Urothelium cell line (cell line): ENCODE measurements at regions not wholly inside any gene's neighbourhood (a gene's known extent, or its start where the extent isn't known, plus 50 kb on each side); places are given as distances from the start of the nearest gene placed in this dataset.
"Not testable (repeated sequence)": the region's sequence is repeated elsewhere in the genome, so short reads cannot be mapped to it uniquely, and the experiment has no call there.

ENCODE experiments used
- DNase-seq: peaks from one replicate; pipeline ENCODE4 v3.0.0; 2011; ENCODE audit warnings: low spot score, mixed read lengths
- FAIRE-seq: peaks from 2 replicates; lab custom pipeline; 2011; peaks lifted over from hg19 to GRCh38; lab: Jason Lieb, UNC

DNA sequence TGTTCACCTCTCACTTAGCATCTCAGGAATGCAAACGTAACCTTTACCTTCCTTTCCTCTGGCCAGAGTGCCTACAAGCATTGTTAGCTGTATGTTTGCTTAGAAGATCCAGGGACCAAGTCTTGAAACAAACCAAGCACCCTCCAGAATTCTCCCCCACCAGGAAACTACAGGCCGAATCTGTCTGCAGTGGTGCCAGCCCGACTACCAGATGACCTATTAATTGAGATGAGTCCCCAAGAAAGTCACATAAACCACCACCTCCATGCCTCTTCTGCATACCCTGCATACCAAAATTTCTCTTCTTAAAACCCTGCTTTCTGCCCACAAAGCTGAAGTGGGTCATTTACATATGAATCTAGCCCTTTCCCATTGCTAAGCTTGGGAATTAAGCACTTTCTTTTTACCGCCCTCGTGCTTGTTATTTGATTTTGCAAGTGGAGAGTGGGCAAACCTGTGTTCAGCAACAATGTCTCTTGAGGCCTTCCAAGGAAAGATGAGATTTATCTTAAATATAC lies 1239.1 kb downstream of the CDH12 start:
- FAIRE-seq (no peak), DNase-seq (no peak)

DNA sequence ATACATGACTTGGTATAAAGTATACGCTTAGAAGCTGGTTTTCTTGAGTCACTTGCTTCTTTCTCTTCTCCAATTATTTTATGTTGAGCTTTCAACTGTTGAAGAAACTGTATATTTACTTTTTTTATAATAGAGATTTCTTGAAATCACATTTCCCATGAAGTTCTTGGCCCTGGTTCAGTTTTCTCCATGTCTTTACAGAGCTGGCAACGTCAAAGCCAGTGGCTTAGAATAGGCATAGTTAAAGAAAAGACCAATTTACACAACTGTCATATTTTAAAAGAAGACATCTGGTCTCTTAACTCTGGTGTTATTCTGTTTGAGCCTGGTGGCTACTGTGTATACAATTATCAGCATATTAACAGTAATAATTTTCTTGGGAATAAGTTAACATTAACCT lies 1249.3 kb downstream of the CDH12 start:
- FAIRE-seq (no peak), DNase-seq (no peak)

- FAIRE-seq (no peak), DNase-seq (no peak)
Observed at GRCh38 chr5:21594566-21594965, 1258.6 kb downstream of the CDH12 start.

GRCh38 chr5:21593261-21593660 lies 1259.9 kb downstream of the CDH12 start:
- FAIRE-seq (no peak), DNase-seq (no peak)

DNA sequence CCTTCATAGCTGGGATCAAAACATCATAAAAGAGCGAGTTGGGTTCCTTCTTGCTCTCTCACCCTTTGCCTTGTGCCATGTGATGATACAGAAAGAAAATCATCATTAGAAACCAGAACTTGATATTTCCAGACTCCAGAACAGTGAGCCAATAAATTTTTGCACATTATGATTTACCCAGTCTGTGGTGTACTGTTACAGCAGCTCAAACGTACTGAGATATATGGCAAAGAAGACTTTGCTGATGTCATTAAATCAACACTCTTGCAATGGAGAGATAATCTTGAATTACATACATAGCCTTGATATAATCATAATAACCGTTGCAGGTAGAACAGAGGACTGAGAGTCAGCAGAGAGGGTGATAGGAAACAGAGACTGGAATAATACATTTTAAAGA lies 1271.6 kb downstream of the CDH12 start:
- no peak for FAIRE-seq

DNA sequence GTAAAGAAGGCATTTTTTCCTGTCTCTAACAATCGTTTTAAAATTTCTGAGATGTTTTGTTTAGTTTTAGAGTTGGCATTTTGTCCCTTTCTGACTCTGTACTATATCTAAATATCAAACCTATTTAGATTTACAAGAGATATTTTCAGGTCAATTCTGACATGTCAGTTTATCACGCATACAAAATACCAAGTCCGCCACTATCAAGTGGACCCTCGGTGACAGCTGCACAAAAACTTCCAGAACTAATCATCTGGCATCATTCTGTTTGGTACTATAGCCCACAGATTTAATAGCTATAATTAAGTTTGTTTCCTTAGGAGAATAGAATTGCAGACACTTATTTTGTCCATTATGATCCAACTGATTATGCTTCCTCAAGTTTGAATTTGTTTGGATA lies 1278.2 kb downstream of the CDH12 start:
- FAIRE-seq = no peak
- DNase-seq = no peak

More for the DNA sequence above, 1271.6 kb downstream of the CDH12 start:
- no peak for DNase-seq

GRCh38 chr5:21574438-21574837 lies 1278.7 kb downstream of the CDH12 start:
- DNase-seq = no peak
- FAIRE-seq = no peak

DNA sequence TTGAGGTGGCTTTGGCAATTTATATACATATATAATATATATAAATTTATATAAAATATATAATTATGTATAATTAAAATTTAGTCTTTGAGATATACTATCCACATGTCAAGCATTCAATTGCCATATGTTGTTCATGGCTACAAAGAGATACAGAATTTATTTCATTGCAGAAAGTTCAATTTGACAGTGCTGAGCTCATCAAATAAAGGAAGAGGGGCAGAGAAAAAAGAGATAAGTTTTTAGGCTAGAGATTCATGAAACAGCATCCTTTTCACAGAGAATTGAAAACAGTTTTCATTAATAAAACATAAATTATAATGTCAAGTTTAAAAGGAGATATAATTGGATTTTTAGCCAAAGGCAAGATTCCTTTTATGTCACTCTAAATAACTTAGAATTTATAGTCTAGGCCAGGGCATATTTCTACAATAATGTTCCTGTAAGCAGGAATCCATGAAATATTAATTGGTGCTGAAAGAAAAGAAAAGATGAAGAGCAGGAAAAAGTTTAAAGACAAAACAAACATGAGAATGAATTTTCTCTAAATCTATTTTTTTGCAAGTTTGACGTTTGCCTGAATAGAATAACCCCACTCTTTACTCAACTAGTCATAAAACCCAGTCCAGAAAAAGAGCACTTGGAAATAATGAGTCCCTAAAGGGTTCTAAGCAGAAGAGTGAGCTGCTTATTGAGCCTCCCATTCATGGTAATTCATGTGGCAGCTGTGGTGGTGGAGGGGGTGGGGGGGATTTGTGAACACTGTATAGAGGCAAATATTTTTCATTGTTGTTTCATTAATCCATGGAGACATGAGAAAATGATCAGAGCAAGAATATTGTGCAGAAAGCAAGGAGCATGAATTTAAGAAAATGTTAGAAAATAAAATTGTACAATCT lies 1279.5 kb downstream of the CDH12 start:
- no peak for FAIRE-seq
- DNase-seq = no peak

DNA sequence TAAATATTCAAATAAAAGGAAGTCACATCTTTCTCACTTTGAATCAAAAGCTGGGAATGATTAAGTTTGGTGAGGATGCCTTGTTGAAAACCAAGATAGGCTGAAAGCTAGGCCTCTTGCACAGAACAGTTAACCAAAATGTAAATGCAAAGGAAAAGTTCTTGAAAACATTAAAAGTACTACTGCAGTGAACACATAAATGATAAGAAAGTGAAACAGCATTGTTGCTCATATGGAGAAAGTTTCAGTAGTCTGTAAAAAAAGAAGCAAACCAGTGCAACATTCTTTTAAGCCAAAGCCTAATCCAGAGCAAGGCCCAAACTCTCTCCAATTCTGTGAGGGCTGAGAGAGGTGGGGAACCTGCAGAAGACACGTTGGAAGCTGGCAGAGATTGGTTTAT lies 1281.9 kb downstream of the CDH12 start:
- FAIRE-seq, DNase-seq: not testable (repeated sequence)

- not testable (repeated sequence) for DNase-seq, FAIRE-seq
Observed at GRCh38 chr5:21559109-21559508, 1294.0 kb downstream of the CDH12 start.

- DNase-seq, FAIRE-seq: not testable (repeated sequence)
Observed at GRCh38 chr5:21552263-21552662, 1300.9 kb downstream of the CDH12 start.

DNA sequence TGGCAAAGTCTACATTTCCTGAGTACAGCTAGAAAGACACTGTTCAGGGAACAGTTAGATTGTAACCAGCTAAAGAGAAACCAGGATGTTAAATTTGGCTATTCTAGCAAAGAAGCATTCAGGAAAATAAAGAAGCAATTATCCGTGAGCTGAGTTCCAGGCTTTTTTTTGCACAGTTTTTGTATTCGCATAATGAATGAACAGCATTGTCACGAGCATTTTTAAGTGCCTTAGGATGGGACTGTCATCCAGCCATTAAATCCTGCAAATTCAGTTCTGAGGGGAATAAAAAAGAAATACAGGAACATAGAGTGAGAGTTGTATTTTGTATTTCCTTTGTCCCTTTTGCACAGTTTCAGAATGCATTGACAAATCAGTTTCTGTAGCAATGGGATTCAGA lies 1302.2 kb downstream of the CDH12 start:
- not testable (repeated sequence) for FAIRE-seq

DNA sequence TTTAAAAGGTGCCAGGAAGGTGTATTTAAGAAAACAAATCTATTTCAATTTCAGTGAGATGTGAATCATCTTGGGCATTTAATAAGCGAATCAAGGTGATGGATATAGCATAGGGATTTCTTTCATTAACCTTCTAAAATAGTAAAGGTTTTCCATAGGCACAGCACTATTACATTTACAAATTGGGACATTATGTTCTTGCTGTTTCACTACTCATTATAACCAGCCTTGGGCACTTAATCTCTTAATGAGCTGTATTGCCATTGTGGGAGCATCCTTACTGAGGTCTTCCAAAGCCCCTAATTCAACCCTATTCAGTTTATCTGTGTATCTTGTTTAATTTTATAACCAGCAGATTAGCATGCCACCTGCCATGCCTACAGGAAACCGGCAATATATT lies 1305.5 kb downstream of the CDH12 start:
- not testable (repeated sequence) for FAIRE-seq, DNase-seq

More for the DNA sequence above, 1302.2 kb downstream of the CDH12 start:
- not testable (repeated sequence) for DNase-seq

GRCh38 chr5:21535114-21535513 lies 1318.0 kb downstream of the CDH12 start:
- not testable (repeated sequence) for DNase-seq, FAIRE-seq

DNA sequence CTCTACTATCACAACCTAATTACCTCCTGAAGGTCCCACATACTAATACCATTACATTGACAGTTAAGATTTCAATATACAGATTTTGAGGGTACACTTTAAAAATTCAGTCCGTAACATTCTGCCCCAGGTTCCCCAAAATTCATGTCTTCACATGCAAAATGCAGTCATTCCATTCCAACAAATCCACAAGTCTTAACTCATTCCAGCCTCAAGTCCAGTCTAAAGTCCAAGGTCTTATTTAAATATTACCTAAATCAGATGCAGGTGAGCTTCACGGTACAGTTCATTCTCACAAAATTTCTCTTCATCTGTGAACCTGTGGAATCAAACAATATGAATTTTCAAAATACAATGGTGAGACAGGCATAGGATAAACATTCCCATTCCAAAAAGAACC lies 1332.0 kb downstream of the CDH12 start:
- not testable (repeated sequence) for DNase-seq, FAIRE-seq

DNA sequence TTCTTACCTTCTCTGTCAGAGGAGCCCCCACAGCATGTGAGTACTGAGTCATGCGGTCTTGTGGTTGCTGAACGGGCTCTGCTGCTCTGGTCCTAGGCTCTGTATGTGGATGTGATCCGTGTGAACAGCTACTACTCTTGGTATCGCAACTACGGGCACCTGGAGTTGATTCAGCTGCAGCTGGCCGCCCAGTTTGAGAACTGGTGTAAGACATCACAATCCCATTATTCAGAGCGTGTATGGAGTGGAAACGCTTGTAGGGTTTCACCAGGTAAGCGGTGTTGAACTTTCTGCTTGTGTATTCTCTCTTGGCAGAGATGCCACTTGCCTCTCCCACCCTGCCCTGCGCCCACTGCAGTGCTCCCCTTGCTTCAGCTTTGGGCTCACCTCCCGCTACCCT lies 1356.2 kb downstream of the CDH12 start:
- DNase-seq, FAIRE-seq: not testable (repeated sequence)

- not testable (repeated sequence) for DNase-seq, FAIRE-seq
Observed at GRCh38 chr5:21496056-21496455, 1357.1 kb downstream of the CDH12 start.

DNA sequence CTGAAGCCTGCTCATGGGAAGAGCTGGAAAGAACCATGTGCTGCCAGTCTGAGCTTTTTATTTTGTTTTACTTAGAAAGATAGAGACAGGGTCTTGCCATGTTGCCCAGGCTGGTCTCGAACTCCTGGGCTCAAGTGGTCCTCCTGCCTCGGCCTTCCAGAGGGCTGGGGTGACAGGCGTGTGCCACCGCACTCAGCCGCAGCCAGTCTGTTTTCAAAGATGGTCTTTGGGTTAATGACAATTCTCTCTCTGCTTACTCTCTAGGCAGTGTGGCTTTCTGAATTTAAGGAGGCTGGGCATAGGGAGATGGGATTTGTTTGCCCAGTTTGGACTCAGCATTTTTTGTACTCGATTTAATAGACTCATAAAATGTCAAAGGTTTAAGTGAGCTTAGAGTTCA lies 1357.9 kb downstream of the CDH12 start:
- not testable (repeated sequence) for DNase-seq, FAIRE-seq

DNA sequence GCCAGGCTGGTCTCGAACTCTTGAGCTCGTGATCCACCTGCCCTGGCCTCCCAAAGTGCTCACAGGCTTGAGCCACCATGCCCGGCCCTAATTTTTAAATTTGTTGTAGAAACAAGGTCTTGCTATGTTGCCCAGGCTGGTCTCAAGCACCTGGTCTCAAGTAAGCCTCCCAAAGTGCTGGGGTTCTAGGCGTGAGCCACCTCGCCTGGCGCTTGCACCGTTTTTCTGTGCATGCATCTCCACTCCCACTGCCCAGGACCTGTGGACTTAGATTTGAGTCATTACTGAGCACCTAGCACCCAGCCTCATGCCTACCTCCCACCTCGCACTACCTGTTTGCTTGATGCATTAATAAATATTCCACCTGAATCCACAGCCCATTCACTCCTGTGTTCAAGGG lies 1359.1 kb downstream of the CDH12 start:
- not testable (repeated sequence) for FAIRE-seq, DNase-seq

- not testable (repeated sequence) for FAIRE-seq, DNase-seq
Observed at GRCh38 chr5:21491182-21491581, 1362.0 kb downstream of the CDH12 start.

- not testable (repeated sequence) for FAIRE-seq, DNase-seq
Observed at GRCh38 chr5:21488828-21489227, 1364.3 kb downstream of the CDH12 start.

- FAIRE-seq, DNase-seq: not testable (repeated sequence)
Observed at GRCh38 chr5:21485458-21486000, 1367.6 kb downstream of the CDH12 start.
